GM19328 (cell line): ENCODE measurements at regions not wholly inside any gene's neighbourhood (a gene's known extent, or its start where the extent isn't known, plus 50 kb on each side); places are given as distances from the start of the nearest gene placed in this dataset.

ENCODE experiments used
- ATAC-seq: cut with Tn5 transposase; IDR thresholded peaks from one replicate; pipeline ENCODE4 v1.9.1; 2021; ENCODE audit warnings: mild to moderate bottlenecking, moderate library complexity; ENCODE audit not compliant: unreplicated experiment

DNA sequence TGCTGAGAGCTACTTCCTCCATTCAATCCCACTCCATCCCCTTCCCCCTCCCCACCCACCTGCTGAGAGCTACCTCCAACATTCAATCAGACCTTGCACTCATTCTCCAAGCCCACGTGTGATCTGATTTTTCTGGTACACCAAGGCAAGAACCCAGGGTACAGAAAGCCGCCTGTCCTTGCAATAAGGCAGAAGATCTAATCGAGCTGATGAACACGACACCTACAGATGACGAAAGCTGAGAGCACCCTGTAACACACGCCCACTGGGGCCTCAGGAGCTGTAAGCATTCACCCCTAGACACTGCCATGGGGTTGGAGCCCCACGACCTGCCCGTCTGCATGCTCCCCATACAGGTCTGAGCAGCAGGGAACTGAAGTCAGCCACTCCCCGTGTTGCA lies 58.3 kb downstream of the TRIML1 start:
- ATAC-seq, result no peak

DNA sequence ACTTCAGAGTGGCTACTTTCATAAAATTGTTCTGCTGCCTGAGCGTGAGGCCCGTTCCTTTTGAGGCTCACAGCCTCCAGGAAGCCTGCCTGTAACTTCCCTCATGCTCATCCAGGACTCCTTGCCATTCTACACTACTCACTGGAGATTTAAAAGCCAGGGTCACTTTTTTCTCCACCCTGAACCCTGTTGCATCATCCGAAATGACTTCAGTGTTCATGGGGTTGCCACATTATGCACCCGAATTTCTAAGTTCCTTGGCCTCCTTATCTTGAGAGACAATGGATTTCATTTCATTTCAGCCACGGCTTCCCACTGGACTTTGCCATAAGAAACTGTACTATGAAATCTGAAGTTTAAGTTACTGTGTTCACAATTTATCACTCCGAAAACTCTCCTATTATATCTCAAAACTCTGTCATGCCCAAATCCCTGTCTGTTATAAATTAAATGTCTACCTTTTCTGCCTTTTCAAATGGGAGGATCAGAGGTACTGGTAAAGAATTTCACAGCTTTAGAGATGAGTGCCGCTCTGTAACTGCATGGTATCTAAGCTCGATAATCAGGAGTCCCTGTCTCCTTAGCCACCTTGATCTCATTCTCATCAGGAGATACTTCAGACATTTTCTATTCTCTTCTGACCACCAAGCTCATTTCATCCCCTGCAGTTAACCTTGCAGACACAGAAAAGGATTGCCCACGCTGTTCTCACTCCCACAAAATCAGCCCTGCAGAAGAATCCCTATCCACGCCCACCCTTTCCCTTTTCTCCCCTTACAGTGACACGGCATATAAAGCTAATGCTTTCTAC lies 59.9 kb downstream of the TRIML1 start:
- ATAC-seq, result no peak

DNA sequence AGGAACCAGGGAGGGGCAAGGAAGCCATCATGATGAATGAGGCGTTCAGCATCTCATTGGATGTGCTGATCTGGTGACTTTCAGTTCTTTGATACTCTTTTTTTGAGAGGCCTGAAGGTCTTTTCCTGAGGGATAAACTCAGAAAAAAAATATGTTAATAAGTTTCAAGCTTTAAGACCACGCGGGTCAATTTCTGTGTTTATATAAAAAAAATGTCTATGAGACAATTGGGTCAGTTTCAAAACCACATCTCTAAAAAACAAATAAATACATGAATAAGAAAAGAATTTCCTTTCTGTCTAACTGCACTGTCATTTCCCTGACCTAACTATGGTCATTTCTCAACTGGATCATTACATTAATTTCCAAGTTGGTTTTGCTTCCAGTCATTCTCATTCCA lies 62.6 kb downstream of the TRIML1 start:
- ATAC-seq, result no peak

- ATAC-seq, result no peak
Measured at GRCh38 chr4:188206783-188207182, 67.5 kb downstream of the TRIML1 start.

GRCh38 chr4:188214861-188215260 lies 75.6 kb downstream of the TRIML1 start:
- ATAC-seq, result no peak

DNA sequence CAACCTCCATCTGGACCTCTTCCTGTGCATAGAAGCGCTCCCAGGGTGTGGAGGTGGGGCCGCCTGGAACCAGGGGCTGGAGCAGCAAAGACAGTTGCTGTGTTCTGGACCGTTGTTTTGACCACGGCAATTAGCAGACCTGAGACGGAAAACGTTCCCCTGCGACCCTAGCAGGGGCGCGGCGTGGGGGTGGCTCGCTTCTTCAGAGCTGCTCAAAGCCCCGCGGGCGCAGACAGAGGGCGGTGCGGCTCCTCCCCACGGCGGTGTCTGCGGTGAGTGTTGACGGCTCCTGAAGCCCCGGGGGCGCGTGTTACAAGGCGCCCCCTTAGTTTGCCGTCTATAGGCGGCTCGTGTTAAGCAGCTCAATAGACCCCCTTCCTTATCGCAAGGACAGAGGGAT lies 79.2 kb downstream of the TRIML1 start:
- no peak for ATAC-seq

GRCh38 chr4:188220006-188220405 lies 80.8 kb downstream of the TRIML1 start:
- ATAC-seq, result no peak

DNA sequence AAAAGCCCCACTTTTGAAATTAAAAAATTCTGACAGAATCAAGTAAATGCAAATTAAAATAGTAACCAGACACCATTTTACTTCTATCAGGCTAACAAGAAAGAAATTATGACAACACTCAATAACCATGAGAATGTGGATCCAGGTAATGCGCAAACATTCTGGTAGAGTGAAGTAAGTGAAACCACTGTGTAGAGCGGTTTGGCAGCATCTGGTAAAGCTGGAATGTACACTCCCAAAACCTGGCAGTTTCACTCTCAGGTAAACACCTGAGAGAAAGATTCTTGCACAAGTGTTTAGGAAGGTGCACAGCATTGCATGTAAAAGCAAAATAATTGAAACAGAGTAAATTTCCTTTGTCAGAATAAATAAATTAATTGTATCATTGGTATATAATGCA lies 81.8 kb downstream of the TRIML1 start:
- ATAC-seq, result no peak

- ATAC-seq, result no peak
Measured at GRCh38 chr4:188228279-188228678, 89.0 kb downstream of the TRIML1 start.

DNA sequence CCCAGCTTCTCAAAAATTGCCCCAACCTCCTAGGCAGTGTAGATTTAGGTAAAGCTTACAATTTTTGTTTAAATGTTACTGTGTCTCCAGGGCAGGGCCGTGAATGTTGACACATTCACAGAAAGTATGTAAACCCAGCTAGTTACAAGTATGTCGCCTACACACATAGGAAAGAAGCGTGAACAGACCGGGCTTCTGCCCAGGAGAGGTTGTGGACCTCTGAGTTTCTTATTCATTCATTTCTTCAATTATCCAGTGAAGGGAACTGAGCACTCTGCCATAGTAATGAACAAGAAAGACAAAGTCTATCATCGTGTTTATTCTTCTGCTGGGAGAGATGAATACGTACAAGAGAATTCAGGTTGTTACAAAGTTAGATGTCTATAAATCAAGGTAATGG lies 93.2 kb downstream of the TRIML1 start:
- ATAC-seq, result no peak

- ATAC-seq, result no peak
Measured at GRCh38 chr4:188242041-188242440, 102.8 kb downstream of the TRIML1 start.

DNA sequence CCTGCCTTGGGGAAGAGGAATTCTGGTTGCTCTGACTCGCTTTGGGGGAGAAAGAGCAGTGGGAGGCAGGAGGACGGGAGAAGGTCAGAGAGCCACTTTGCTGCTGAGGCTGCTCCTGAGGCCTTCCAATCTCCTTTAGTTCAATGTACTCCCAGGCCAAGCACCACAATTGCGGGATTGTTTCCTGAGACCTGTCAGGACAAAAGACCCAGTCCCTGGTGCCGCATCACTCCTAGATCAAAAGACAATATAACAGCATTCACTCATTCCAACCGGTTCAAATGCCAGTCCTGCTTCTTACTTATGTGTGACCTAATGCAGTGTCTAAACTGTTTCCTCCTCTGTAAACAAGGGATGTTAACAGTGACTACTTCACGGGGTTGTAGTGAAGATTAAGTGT lies 106.4 kb downstream of the TRIML1 start:
- ATAC-seq, result no peak

DNA sequence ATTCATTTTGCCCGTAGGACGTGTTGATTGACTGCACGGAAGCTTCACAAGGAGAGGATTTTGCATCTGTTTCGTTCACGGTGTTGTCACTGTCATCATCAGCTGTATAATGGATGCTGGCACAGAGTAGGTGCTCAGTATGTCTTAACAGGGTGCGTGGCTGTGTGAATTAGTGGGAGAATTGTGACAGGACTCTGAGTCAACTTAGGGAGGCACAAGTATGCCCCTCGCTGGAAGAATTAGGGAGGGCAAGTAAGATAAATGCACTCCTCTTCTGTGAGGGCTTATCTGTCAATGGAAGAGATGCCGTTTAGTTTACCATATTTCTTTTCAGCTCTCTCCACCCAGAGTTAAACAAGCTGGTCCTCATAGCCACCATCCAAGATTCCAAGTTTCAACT lies 107.2 kb downstream of the TRIML1 start:
- ATAC-seq, result no peak

GRCh38 chr4:188254211-188254610 lies 115.0 kb downstream of the TRIML1 start:
- no peak for ATAC-seq

DNA sequence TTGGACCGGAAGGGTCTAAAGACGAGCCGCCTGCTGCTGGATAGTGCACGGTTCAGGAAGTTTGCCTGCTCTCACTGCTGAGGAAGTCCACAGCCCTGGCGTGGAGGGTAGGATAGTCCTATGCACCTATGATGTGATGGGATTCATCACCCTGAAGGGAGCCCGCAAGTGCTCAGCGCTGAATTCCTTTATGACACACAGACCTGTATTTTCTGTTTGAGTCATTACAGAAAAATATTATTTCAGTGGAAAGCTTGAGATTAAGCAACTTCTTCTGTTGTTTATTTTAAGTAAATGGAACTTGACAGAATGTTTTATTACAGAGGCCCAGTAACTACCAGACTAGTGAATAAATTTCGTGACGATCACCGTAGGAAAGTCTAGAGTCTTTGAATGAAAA lies 123.2 kb downstream of the TRIML1 start:
- ATAC-seq, result no peak

GRCh38 chr4:188263321-188263720 lies 124.1 kb downstream of the TRIML1 start:
- no peak for ATAC-seq

DNA sequence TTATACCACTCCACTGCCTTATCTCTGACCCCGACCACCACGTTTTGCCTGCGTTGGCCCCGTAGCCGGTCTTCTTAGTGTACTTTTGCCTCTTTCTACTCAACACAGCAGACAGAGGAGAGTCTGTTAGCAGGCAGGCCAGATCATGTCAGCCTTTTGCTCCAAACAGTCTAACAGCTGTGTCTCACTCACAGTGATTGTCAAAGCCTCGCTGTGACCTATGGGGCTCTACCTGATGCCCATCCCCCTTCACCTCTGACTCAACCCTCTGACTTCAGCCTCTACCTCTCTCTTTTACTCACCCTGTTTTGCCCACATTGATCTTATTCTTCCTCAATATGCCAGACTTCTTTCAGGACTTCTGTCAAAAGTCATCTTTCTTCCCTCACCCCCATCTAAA lies 127.1 kb downstream of the TRIML1 start:
- no peak for ATAC-seq

- ATAC-seq, result no peak
Measured at GRCh38 chr4:188268131-188268908, 129.1 kb downstream of the TRIML1 start.

GRCh38 chr4:188270273-188271069 lies 131.2 kb downstream of the TRIML1 start:
- ATAC-seq, result no peak

DNA sequence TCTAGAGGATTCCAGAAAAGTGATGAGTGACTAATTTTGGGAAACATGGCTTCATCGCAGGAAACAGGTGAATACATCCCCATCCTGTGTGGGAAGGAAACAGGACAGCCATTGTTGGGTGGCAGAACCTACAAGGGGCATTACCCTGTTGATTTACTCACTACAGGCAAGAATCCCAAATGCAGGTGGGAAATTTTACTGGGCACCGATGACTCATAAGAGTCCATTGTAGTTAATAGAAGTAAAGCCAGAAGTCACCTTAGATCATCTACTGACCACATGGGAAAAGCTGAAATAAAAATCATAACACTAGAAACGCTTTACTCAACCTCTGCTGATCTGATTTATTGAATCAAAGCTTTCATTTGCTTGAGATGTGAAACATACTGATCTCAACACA lies 136.4 kb downstream of the TRIML1 start:
- ATAC-seq, result no peak

- ATAC-seq, result no peak
Measured at GRCh38 chr4:188279184-188279583, 139.9 kb downstream of the TRIML1 start.
